ENCODE measurements at regions not wholly inside any gene's neighbourhood (a gene's known extent, or its start where the extent isn't known, plus 50 kb on each side); places are given as distances from the start of the nearest gene placed in this dataset.

DNA sequence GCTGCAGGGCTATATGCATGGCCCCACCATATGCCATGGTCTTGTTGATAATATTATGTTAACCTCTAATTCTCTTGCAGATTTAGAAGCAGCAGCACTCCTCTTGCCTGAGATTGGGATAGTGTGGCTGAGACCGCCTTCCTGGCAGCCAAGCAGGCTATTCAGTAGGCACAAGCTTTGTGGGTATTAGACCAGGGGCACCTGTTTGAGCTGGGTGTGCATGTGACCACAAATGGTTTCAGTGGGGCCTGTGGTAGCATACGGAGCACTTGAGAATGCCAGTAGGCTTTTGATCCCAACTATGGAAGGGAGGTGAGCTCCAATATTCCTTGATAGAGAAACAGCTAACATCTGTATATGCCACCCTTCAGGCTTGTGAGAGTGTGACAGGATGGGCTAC lies 625.1 kb upstream of the NUDT12 start:
- DNase-seq = no peak

DNA sequence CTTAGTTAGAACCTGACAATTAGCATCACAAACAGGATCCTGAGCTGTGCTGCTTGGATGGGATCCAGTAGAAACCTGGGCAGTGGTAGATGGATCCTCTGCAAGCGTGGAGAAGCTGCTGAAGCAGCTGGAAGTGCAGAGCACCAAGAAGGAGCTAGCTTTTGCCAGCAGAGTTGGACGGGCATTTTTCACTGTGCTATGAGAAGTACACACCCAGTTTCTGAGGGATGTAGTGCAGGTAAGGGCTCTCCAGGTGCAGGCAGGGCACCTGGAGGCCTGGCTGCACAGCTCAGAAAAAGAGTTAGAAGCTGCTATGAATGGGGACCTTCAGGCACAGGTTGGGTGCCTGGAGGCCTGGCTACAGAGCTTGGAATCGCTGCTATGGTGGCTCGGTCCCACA lies 623.9 kb upstream of the NUDT12 start:
- DNase-seq = no peak

GRCh38 chr5:104186100-104186499 lies 623.5 kb upstream of the NUDT12 start:
- no peak for DNase-seq

DNA sequence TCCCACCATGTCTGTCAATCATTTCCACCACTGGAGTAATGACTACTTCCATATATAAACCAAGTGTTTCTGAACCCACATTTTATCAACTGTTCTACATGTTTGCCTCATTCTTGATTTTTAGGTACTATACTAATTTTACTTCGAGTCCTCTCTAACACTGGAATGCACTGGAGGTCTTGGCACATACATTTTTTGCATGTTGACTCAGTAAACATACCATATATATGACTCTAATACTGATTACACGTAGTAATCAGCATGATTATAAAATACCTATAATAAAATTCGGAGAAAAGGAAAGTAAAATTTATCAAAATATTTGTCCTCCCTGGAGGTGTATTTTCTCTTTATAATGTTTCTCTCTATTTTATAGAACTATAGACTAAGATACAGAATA lies 621.7 kb upstream of the NUDT12 start:
- DNase-seq = no peak

DNA sequence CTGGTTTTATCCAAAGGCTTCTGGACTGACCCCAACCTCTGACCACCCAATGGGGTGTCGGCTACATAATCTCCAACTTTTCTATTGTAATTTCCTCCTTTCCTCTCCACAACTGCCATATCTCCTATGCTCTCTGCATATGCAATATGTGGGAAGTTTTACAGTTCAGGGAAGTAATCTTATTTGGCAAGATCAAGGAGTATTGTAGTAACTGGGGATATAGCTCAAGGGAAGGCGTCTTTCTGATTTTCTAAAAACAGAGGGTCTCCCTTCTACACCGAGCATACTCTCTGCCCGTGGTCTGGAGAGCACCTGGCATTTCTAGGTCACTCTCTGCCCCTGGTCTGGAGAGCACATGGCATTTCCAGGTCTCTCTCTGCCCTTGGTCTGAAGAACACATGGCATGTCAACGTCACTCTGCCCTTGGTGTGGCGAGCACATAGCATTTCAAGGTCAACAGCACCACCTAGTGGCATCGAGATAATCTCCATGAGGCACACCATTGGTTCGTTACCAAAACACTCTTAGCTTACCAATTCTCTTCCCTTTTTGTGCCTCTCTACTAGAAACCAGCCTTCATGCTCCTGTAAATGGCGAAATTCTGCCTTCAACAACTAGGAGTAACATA lies 616.4 kb upstream of the NUDT12 start:
- peak; percentile 47 for DNase-seq

- DNase-seq = no peak
These were observed 615.5 kb upstream of the NUDT12 start for GRCh38 chr5:104178066-104178465.

DNA sequence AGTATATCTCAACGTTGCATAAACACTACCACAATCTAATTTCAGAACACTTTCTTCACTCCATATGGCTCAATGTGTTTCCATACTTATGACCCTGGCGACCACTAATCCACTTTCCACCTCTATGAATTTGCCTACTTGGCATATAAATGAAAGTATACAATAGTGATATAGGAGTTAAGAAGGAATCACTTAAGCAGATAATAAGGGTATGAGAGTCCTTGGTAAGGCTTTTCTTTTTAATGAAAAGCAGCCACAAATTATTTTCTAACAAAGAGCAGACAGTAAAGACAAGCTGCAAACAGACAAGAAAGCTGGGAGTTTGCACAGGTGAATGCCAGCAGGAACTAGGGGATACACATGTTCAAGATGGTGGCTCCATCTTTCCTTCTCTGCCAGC lies 615.1 kb upstream of the NUDT12 start:
- no peak for DNase-seq

DNA sequence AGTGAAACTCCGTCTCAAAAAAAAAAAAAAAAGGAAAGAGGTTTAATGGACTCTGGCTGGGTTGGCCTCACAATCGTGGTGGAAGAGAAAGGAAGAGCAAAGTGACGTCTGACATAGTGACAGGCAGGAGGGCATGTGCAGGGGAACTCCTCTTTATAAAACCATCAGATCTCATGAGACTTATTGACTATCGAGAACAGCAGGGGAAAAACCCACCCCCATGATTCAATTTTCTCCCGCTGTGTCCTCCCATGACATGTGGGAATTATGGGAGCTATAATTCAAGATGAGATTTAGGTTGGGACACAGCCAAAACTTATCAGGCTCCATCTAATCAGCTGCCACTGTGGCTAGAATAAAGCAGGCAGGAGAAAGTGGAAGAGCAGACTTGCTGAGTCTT lies 610.4 kb upstream of the NUDT12 start:
- DNase-seq = no peak

- DNase-seq = no peak
These were observed 609.5 kb upstream of the NUDT12 start for GRCh38 chr5:104171958-104172690.

- DNase-seq = no peak
These were observed 608.3 kb upstream of the NUDT12 start for GRCh38 chr5:104170926-104171325.

DNA sequence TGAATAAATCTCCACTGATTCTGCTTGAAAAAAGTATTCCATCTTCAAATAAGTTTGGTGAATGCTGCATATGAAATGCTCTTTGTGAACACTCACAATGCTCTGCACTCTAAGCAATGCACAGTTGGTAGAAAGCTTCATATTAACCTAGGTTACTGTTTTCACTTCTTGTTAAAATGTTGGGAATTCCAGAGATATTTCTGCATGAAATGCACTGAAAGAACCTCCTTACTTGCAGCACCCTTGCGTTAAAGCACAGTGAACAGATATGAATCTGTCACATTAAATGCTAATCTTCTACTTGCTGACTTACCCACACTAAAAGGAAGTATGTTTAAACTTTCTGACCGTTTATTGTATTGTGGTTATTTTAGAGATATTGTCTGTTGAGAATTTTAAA lies 584.1 kb upstream of the NUDT12 start:
- DNase-seq = no peak

DNA sequence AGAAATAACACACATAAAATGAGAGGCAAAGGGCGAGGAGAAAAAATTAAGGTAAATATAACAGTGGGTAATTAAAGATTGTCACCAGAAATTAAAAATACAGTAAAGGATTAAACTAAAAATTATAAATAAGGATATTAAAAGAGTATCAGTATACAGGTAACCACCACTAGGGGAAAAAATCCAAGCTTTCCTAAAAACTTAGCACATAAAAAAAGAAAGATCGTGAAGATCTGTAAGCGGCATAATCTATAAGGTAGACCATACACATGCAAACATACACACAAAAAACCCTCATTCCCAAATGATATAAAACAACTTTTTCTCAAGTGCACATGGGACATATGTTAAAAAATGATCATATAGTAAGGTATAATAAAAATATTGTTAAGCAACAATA lies 577.3 kb upstream of the NUDT12 start:
- DNase-seq = no peak

DNA sequence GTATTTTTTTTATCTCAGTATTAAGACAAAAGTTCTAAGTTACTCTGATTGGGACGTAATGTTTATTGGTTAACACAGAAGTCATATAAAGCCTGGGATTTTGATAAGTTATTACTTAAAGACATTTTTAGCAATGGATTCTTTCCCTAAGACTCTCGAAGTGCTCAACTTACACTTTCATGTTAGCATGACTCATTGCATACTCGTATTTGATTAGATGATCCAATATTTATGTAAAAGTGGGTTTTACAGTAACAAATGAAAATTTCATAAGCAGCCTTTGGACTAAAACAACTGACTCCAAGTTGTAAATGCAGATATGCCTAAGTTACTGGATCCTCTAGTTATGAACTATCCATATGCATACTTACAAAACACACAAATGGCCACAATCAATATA lies 567.7 kb upstream of the NUDT12 start:
- DNase-seq = no peak

- DNase-seq = no peak
These were observed 565.8 kb upstream of the NUDT12 start for GRCh38 chr5:104128348-104128747.

DNA sequence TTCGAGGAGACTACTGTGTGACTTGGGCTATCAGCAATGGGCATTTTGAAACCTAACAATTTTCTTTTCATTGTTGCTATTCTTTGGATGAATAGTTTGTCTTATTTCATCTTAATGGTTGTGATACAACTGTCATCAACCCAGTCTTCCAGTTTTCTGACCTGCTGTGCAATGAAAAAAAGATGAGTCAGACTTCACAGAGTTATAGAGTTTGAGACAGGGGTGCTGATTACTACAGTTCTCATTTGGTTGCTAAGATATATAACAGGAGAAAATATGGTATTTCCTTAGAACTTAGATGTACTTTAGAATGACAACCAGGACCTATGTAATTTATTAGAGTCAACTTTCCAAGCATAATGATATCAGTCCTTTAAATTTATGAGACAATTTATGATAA lies 564.4 kb upstream of the NUDT12 start:
- no peak for DNase-seq

DNA sequence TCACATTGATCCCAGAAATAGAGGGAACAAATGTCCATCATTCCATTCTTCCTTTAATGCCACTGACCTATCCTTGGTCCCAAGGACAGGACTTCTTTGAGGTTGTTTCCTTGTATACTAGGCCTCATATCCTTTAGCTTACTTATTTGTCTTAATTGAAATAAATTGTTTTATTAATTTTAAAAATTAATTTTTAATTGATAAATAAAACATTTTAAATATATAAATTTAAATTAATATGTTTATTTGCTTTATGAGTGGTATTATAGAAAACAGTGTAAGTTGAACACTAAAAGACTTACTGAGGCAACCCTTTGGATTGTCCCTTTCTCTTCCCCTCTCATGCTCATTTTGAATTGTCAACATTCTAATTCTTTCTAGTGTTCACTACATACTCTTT lies 556.9 kb upstream of the NUDT12 start:
- no peak for DNase-seq

DNA sequence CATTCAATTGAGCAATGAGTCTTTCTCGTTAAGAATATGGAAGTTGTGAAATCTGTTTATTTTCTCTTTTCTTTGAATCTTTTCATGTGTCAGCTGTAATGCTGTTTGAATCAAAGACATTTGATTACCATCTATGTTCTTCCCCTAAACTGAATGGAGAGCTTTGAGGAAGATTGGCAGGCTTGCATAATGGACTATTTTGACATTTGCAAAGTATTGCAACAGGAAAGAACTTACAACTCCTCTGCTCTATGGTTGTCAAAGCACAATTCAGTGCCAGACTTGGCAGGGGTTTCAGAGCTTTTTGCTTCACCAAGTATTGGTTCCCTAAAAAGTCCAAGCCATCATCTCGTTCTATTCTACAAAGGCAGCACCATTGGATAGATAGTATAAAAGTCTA lies 549.0 kb upstream of the NUDT12 start:
- no peak for DNase-seq

DNA sequence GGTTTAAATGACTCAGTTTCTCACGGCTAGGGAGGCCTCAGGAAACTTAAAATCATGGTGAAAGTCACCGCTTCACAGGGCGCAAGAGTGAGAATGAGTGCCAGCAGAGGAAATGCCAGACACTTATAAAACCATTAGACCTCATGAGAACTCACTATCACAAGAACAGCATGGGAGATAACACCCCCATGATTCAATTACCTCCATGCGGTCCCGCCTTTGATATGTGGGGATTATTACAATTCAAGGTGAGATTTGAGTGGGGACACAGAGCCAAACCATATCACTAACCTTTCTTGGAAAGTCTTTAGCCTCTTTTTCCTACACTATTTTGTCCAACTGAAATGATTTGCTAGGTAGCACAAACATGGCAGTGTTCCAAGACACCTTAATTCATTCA lies 533.9 kb upstream of the NUDT12 start:
- DNase-seq = no peak

GRCh38 chr5:104095527-104095926 lies 532.9 kb upstream of the NUDT12 start:
- no peak for DNase-seq

GRCh38 chr5:104088876-104089778 lies 526.5 kb upstream of the NUDT12 start:
- DNase-seq = no peak

DNA sequence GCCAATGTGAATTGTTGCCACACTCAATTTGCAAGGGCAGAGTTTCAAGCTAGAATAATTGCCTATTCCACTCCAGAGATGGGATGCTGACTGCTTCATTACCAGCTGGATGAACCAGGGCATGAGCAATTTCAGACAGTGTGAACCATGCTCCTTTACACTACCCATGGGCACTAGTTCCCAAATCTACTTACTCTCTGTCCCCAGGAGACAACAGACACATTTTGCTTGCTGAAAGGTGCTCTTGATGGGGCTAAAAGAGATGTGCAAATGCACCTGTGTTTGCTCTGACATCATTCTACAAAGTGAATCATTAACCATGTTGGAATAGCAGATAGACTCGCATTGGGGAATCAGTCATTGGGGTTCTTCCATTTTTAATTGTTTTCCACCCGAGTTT lies 522.3 kb upstream of the NUDT12 start:
- DNase-seq = no peak

GRCh38 chr5:104082754-104083153 lies 520.2 kb upstream of the NUDT12 start:
- no peak for DNase-seq

- no peak for DNase-seq
These were observed 518.6 kb upstream of the NUDT12 start for GRCh38 chr5:104081232-104081631.

DNA sequence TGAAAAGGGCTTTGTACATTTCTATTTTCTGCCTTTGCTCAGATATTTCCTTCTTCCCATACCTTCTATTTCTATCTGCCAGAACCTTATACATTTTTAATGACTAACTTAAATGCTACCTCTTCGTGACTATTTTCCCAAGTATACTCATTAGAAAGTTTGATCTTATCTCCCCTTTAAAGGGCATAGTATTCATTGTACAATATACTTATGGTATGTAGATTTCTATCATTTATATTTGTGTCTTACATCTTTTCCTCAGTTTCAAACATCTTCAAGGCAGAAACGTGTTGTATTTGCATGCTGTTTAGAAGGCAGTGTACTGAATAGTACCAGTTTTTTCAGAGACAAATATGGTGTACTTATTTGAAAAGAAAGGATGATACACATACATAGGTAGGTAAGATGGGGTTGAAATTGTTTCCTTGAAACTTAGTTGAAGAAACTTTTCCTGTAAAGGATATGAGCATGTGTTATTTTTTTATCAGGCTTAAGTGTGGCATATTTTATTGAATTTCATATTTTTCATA lies 518.1 kb upstream of the NUDT12 start:
- DNase-seq = no peak
